Fibroblast of the aortic adventitia (primary cell): ENCODE measurements at regions not wholly inside any gene's neighbourhood (a gene's known extent, or its start where the extent isn't known, plus 50 kb on each side); places are given as distances from the start of the nearest gene placed in this dataset.
A peak's percentile ranks its signal among the peaks of the same experiment; 100 is the strongest.

Source experiments
- DNase-seq: peaks from one replicate; pipeline ENCODE4 v3.0.0-alpha.2; 2010; ENCODE audit warnings: low read depth
- H3K4me3 ChIP-seq: 2 replicates; pipeline ENCODE4 v1.5.1; 2011; ENCODE audit warnings: low read depth, mild to moderate bottlenecking, control low read depth, low read length, moderate library complexity
- TF ChIP-seq, protein P1 (sequence below): IDR thresholded peaks from 2 replicates; pipeline ENCODE4 v1.5.1; 2011; ENCODE audit warnings: mild to moderate bottlenecking, low read length, control low read depth, inconsistent platforms; ENCODE audit not compliant: insufficient read depth

DNA sequence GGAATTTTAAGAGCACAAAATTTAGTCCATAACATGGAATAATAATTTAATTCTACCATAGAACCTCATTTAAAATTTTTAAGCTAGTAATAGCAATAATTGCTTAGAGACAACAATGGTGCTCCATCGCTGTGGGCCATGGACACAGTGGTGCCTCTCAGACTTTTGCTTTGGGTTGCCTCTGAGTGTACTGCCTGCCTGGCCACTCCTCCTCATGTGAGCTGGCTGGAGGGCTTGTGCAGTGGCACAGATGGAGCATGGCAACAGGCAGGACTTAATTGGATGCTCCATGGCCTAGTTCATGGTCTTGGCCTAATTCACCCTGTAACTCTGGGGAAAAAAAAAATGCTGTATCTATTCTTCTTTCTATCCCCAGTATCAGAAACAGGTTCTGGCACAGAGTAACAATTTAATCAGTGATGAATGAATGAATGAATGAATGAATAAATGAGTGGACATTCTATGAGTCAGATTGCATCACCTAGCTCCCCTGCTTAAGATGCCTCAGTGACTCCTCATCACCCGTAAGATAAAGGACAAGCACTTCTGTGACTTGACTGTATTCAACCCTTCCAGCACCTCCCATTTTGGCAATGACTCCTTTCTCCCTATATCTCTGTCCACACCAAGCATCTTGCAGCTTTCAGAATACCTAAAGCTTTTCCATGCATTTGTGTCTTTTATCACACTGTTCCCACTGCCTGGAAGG lies 211.8 kb upstream of the SLC14A2 start:
- no peak for DNase-seq
- TF ChIP-seq, protein P1, sequence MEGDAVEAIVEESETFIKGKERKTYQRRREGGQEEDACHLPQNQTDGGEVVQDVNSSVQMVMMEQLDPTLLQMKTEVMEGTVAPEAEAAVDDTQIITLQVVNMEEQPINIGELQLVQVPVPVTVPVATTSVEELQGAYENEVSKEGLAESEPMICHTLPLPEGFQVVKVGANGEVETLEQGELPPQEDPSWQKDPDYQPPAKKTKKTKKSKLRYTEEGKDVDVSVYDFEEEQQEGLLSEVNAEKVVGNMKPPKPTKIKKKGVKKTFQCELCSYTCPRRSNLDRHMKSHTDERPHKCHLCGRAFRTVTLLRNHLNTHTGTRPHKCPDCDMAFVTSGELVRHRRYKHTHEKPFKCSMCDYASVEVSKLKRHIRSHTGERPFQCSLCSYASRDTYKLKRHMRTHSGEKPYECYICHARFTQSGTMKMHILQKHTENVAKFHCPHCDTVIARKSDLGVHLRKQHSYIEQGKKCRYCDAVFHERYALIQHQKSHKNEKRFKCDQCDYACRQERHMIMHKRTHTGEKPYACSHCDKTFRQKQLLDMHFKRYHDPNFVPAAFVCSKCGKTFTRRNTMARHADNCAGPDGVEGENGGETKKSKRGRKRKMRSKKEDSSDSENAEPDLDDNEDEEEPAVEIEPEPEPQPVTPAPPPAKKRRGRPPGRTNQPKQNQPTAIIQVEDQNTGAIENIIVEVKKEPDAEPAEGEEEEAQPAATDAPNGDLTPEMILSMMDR, result no peak
- H3K4me3 ChIP-seq, result no peak overlapping the region

DNA sequence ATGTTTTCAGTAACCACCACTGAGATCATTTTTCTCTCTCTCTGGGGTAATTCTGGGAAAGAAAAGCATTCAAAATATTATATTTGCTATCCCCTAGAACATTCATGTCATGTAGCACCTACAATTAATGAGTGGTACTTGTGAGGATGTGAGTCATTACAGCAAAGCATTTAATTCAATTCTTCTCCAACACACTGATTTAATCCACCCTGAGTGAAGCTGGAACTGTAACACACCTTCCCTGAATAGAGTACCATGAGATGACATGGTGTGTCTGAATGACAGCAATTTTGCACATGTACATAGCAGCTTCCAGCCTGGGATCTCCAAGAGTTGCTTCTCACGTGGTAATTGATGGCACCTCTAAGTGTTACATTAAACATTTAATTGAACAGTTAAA lies 207.1 kb upstream of the SLC14A2 start:
- no peak for DNase-seq
- TF ChIP-seq, protein P1, result no peak
- H3K4me3 ChIP-seq, result no peak overlapping the region

DNA sequence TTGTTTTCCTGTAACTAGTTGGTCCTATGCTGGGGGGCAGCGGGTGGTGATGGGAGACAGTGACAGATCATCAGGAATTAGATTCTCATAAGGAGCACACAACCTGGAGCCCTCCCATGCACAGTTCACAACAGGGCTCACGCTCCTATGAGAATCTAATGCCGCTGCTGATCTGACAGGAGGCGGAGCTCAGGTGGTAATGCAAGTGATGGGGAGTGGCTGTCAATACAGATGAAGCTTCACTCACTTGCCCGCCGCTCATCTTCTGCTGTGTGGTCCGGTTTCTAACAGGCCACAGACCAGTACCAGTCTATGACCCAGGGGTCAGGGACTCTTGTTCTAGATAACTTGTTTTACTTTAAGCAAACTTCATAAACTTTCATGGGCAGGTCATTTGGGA lies 205.3 kb upstream of the SLC14A2 start:
- TF ChIP-seq, protein P1, result no peak
- no peak overlapping the region for H3K4me3 ChIP-seq
- DNase-seq, result no peak

DNA sequence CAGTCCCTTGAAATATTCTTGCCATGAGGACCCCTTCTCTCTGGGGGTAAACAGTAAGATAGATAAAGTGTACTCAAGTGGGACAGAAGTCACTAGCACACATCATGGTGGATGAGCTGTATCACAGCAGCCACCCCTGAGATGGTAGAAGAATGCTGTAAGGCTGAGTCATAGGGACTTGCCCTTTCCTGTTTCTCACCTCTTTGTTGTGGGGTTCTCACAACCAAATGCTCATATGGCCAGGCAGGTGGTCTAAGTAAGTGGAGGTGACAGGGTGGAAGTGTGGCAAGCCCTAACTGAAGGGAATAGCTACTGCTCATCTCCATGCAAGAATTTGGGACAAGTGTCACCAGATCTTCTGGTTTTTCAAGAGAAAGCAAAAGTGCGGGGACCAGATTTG lies 202.7 kb upstream of the SLC14A2 start:
- TF ChIP-seq, protein P1, result no peak
- no peak overlapping the region for H3K4me3 ChIP-seq
- no peak for DNase-seq

DNA sequence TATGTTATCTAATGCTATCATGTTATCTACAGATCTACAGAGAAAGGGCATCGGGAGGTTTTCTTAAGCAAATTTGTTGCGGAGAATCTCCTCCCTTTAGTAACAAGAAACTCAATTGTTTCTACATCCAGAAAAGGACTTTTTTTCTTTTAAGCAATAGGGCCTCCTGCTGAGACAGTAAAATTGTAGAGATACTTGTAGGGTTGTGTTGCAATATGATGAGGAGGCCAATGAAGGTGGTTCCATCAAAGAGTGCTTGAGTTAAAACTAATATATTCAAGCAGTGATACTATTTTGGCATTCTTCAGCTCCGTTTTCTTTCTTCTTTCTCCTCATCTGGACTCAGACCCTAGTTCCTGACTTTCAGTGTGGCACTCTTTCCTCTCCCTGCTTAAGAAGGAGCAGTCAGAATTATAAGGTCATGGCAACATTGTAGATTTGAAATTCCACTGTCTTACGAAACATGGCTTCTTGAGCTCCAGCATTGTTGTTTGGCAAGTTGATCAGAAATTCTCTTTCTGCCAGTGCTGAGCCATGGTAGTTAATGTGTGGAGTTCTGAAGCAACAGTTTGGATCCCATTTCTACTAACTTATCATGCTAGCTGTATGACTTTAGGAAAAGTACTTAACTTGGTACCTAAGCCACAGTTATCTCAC lies 202.0 kb upstream of the SLC14A2 start:
- DNase-seq, result peak; percentile 83
- TF ChIP-seq, protein P1, result no peak
- no peak overlapping the region for H3K4me3 ChIP-seq

DNA sequence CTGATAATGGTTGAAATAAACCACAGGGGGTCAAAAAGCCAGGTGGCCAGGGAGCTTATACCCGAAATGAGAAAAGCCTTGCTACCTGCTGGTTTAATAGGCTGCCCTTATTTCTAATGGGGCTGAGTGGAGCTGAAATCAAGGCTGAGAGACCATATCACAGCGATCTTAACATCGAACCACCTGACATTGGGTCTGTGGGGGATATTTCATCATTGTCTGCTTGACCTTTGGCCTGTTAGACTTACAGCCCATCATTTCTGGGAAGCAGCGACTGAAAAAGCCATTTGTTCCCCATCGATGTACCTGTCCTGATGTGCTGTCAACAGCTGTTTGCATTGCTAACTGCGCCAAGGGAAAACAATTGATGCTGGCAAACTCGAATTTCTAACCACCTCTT lies 199.7 kb upstream of the SLC14A2 start:
- DNase-seq, result no peak

More for the DNA sequence above, 199.7 kb upstream of the SLC14A2 start:
- TF ChIP-seq, protein P1, result no peak
- no peak overlapping the region for H3K4me3 ChIP-seq
